Endothelial cell of umbilical vein (primary cell): ENCODE measurements at regions not wholly inside any gene's neighbourhood (a gene's known extent, or its start where the extent isn't known, plus 50 kb on each side); places are given as distances from the start of the nearest gene placed in this dataset.

Source experiments
- BruUV-seq: library from RNA; stranded (reverse); fragments of 400-500 nt; replicated peaks from 2 replicates; lab custom pipeline; 2021; lab: Mats Ljungman, UMichigan
- CTCF ChIA-PET: fragments of 300-600, 350-600 bp; sonication (Branson Sonifier 250); formaldehyde crosslinking; loops from one replicate; lab custom pipeline; 2021; ENCODE audit warnings: antibody characterized with exemption, inconsistent platforms; lab: Charles Lee
- POLR2A ChIA-PET: fragments of 300-600, 350-600 bp; sonication (Branson Sonifier 250); formaldehyde crosslinking; loops from one replicate; lab custom pipeline; 2021; ENCODE audit warnings: antibody characterized with exemption, inconsistent platforms; lab: Charles Lee
- DNase-seq: peaks from one replicate; pipeline ENCODE4 v3.0.0-alpha.2; 2011; ENCODE audit warnings: low read depth, low spot score
- FAIRE-seq: peaks from 2 replicates; lab custom pipeline; 2011; peaks lifted over from hg19 to GRCh38; lab: Jason Lieb, UNC
- H2AFZ ChIP-seq: 2 replicates; pipeline ENCODE4 v1.6.0; 2012; ENCODE audit warnings: low read depth, low read length, control low read depth, inconsistent platforms
- H3K27ac ChIP-seq: 2 replicates; pipeline ENCODE4 v1.5.1; 2011; ENCODE audit warnings: low read depth, mild to moderate bottlenecking, control low read depth, low read length, moderate library complexity; ENCODE audit not compliant: insufficient read depth
- H3K27me3 ChIP-seq, 2 experiments: 2 replicates each; pipeline versions ENCODE4 v1.6.0 to v1.6.1; 2011; ENCODE audit warnings: low read length in 2 of 2, mixed read lengths in 1 of 2; ENCODE audit not compliant: control insufficient read depth in 2 of 2, insufficient read depth in 2 of 2
- H3K36me3 ChIP-seq, 2 experiments: 2 replicates in 1 of 2; 3 replicates in 1 of 2; pipeline ENCODE4 v1.5.1; 2011; ENCODE audit warnings: low read length in 2 of 2, mild to moderate bottlenecking in 1 of 2, moderate library complexity in 1 of 2; ENCODE audit not compliant: control insufficient read depth in 2 of 2, insufficient read depth in 2 of 2; ENCODE audit errors: extremely low read depth in 1 of 2
- H3K4me1 ChIP-seq: 3 replicates; pipeline ENCODE4 v1.5.1; 2011; ENCODE audit warnings: mild to moderate bottlenecking, low read length; ENCODE audit not compliant: control insufficient read depth, insufficient read depth; ENCODE audit errors: extremely low read depth
- H3K4me2 ChIP-seq: 2 replicates; pipeline ENCODE4 v1.6.1; 2011; ENCODE audit warnings: low read length, control low read depth, mixed read lengths; ENCODE audit not compliant: insufficient read depth
- H3K4me3 ChIP-seq, 3 experiments: fragments of 200-600 bp in 1 of 3; sonication (generic), shearing (Covaris generic) in 1 of 3; replicated peaks in 1 of 3; 2 replicates each; pipeline ENCODE4 v1.5.1; 2011 to 2016; ENCODE audit warnings: control low read depth in 3 of 3, low read length in 3 of 3, mild to moderate bottlenecking in 2 of 3, inconsistent platforms in 1 of 3, low read depth in 1 of 3, moderate library complexity in 1 of 3; ENCODE audit not compliant: insufficient read depth in 1 of 3
- H3K79me2 ChIP-seq: 2 replicates; pipeline ENCODE4 v1.6.0; 2012; ENCODE audit warnings: low read length, inconsistent platforms; ENCODE audit not compliant: control insufficient read depth, insufficient read depth
- H3K9ac ChIP-seq: replicated peaks from 2 replicates; pipeline ENCODE3; 2011; ENCODE audit warnings: low read length, control low read depth; ENCODE audit not compliant: insufficient read depth; ENCODE audit errors: extremely low read depth
- H3K9me1 ChIP-seq: replicated peaks from 3 replicates; pipeline ENCODE4 v1.6.0; 2011; ENCODE audit warnings: mild to moderate bottlenecking, low read length; ENCODE audit not compliant: control insufficient read depth, insufficient read depth; ENCODE audit errors: extremely low read depth
- H3K9me3 ChIP-seq: replicated peaks from 2 replicates; pipeline ENCODE4 v1.5.1; 2012; ENCODE audit warnings: low read length, inconsistent platforms; ENCODE audit not compliant: control insufficient read depth, insufficient read depth
- H4K20me1 ChIP-seq: replicated peaks from 2 replicates; pipeline ENCODE3; 2011; ENCODE audit warnings: mild to moderate bottlenecking, low read length; ENCODE audit not compliant: control insufficient read depth, insufficient read depth; ENCODE audit errors: extremely low read depth
- CTCF ChIP-seq, 2 donors: IDR thresholded peaks; 1 replicate in 1 of 2; 2 replicates in 1 of 2; pipeline ENCODE4 v1.5.1; 2011; ENCODE audit warnings: low read length in 2 of 2, mild to moderate bottlenecking in 2 of 2, moderate library complexity in 2 of 2, control low read depth in 1 of 2, inconsistent platforms in 1 of 2, low read depth in 1 of 2; ENCODE audit not compliant: insufficient read depth in 1 of 2; ENCODE audit errors: extremely low read depth in 1 of 2
- EZH2 ChIP-seq: IDR thresholded peaks from 2 replicates; pipeline ENCODE4 v1.6.1; 2012; ENCODE audit warnings: borderline replicate concordance, low read depth, mild to moderate bottlenecking, moderate library complexity, low read length, inconsistent platforms; ENCODE audit not compliant: severe bottlenecking
- FOS ChIP-seq: IDR thresholded peaks from 2 replicates; pipeline ENCODE4 v1.6.1; 2011; ENCODE audit warnings: mild to moderate bottlenecking, low read length, moderate library complexity, borderline replicate concordance; ENCODE audit not compliant: insufficient read depth
- GATA2 ChIP-seq: IDR thresholded peaks from 2 replicates; pipeline ENCODE4 v1.7.0; 2011; ENCODE audit warnings: low read depth, mild to moderate bottlenecking, moderate library complexity, mixed read lengths, low read length; ENCODE audit not compliant: insufficient read length, insufficient read depth
- JUN ChIP-seq: IDR thresholded peaks from 2 replicates; pipeline ENCODE4 v1.6.1; 2011; ENCODE audit warnings: borderline replicate concordance, low read depth; ENCODE audit not compliant: insufficient read length, insufficient read depth
- MYC ChIP-seq: IDR thresholded peaks from one replicate; pipeline ENCODE4 v1.6.1; 2011; ENCODE audit warnings: mild to moderate bottlenecking, low read depth, low read length
- POLR2AphosphoS5 ChIP-seq: IDR thresholded peaks from 2 replicates; pipeline ENCODE4 v1.6.1; 2012; ENCODE audit warnings: low read depth, mild to moderate bottlenecking, control low read depth, low read length, moderate library complexity; ENCODE audit not compliant: insufficient read depth
- dilution Hi-C: fragments of 300-500 bp; cut with MboI; formaldehyde crosslinking; loops from one replicate; pipeline ENCODE4 v1.15.0; 2019; ENCODE audit warnings: low sequenced_read_pairs; ENCODE audit not compliant: extremely low pct_ligation_motif_present
- intact Hi-C: fragments of 100-400 bp; cut with micrococcal nuclease; formaldehyde crosslinking; loops from one replicate; pipeline ENCODE4 v1.10.0; 2022
- TF ChIP-seq, protein P1 (sequence below): IDR thresholded peaks from 2 replicates; pipeline ENCODE4 v1.6.1; 2011; ENCODE audit not compliant: insufficient read depth, insufficient read length

DNA sequence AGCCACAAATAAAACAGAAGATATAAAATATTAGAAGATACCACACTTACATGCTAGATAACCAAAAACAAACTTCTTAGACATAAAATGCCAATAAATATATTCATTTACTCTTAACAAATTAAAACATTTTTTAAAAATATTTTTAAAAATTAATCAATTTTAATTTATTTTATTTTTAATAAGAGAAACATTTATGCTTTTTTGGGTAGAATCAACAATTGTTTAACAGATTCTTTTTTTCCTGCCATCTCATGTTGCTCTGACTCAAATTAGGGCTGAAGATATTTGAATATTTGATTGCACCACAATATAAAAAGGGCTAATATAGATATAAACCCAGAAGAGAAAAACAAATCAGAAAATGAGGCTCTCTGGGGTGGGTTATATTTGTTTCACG is 172.6 kb downstream of the GOLGA6L6 start:
- no peak for DNase-seq
- H3K4me3 ChIP-seq = no peak overlapping the region
- ChIA-PET CTCF (no interaction called here), POLR2A (no interaction called here)
- no peaks in the 10 kb centered on the region for H3K79me2 ChIP-seq
- H3K27me3 ChIP-seq = no peaks in the 10 kb centered on the region
- no peak overlapping the region for H2AFZ ChIP-seq
- no peaks in the 10 kb centered on the region for H3K36me3 ChIP-seq
- no peak overlapping the region for H3K9ac ChIP-seq
- no peak for TF ChIP-seq JUN
- TF ChIP-seq MYC = no peak
- no peak for TF ChIP-seq EZH2
- no peak for TF ChIP-seq CTCF (IDR thresholded peaks at IDR 0.05; ENCODE audit: extremely low read depth in 1 of 2, insufficient read depth in 1 of 2, low read depth in 1 of 2, low read length in 2 of 2)
- TF ChIP-seq GATA2 = no peak
- TF ChIP-seq, protein P1, sequence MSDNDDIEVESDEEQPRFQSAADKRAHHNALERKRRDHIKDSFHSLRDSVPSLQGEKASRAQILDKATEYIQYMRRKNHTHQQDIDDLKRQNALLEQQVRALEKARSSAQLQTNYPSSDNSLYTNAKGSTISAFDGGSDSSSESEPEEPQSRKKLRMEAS = no peak
- no peak for TF ChIP-seq FOS
- TF ChIP-seq POLR2AphosphoS5 = no peak
- intact Hi-C loops = no loop called here
- peaks cover 14% of the 10 kb centered on the region for H3K9me3 ChIP-seq
- H3K4me2 ChIP-seq = no peak overlapping the region
- BruUV-seq = no TSS peak
- no peak for FAIRE-seq
- H4K20me1 ChIP-seq = no peaks in the 10 kb centered on the region
- dilution Hi-C loops = no loop called here
- no peaks in the 10 kb centered on the region for H3K4me1 ChIP-seq
- no peak overlapping the region for H3K27ac ChIP-seq
- no peaks in the 10 kb centered on the region for H3K9me1 ChIP-seq
